GM12891 (cell line): ENCODE measurements at regions not wholly inside any gene's neighbourhood (a gene's known extent, or its start where the extent isn't known, plus 50 kb on each side); places are given as distances from the start of the nearest gene placed in this dataset.
A peak's percentile ranks its signal among the peaks of the same experiment; 100 is the strongest.
"Not testable (repeated sequence)": the region's sequence is repeated elsewhere in the genome, so short reads cannot be mapped to it uniquely, and the experiment has no call there.

Experiments used
- DNase-seq: peaks from one replicate; pipeline ENCODE4 v3.0.0; 2011; ENCODE audit warnings: low spot score; ENCODE audit not compliant: insufficient read length
- FAIRE-seq: peaks from 2 replicates; lab custom pipeline; 2011; peaks lifted over from hg19 to GRCh38; lab: Jason Lieb, UNC
- PAX5 ChIP-seq: IDR thresholded peaks from 2 replicates; pipeline ENCODE4 v1.6.1; 2011; ENCODE audit warnings: low read length, moderate library complexity, mild to moderate bottlenecking; ENCODE audit not compliant: insufficient read depth, severe bottlenecking
- POLR2A ChIP-seq: IDR thresholded peaks from 2 replicates; pipeline ENCODE4 v1.6.1; 2011; ENCODE audit warnings: low read depth, low read length, control low read depth
- POLR2AphosphoS5 ChIP-seq: IDR thresholded peaks from 2 replicates; pipeline ENCODE4 v1.6.1; 2011; ENCODE audit warnings: low read depth, low read length, control low read depth
- POU2F2 ChIP-seq: IDR thresholded peaks from 2 replicates; pipeline ENCODE4 v1.6.1; 2011; ENCODE audit warnings: low read depth, mild to moderate bottlenecking, control low read depth, low read length, moderate library complexity
- SPI1 ChIP-seq: IDR thresholded peaks from 2 replicates; pipeline ENCODE4 v1.6.1; 2011; ENCODE audit warnings: low read depth, low read length, control low read depth
- TAF1 ChIP-seq: IDR thresholded peaks from 2 replicates; pipeline ENCODE4 v1.6.1; 2011; ENCODE audit warnings: low read depth, low read length, control low read depth

DNA sequence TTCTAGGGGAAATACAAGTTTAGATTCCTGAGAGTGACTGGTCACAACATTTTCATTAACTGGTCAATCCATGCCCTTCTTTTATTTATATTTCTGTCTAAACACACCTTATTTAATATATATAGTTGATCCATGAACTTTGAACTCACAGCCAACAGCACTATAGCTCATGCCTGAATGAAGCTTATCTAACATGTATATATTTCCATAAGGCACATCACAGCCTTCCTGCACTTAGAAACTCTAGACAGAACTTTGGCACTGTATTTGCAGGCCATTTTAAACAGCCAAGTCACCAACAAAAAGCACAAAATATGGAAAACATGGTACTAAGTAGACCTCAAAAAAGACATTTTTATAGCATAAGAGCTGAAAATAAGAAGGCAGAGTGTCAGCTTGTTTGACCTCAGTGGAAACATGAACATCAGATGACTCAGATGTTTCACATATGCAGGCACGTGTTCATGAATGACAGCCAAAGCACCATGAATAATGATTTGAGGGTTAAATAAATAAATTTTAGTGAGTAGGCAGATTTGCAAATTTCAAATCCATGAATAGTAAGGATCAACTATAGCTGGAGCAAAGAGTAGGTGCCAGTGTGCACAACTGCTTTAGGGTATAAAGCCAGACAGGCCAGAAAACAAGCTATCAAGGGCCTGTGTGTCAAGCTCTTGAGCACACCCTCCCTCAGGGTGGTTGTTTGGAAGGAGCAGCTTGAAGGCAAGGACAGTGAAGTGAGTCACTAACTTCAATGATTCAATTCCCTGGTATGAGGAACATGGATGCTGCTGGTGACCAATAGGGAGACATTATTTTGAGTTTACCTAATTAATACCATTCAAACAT, 88.9 kb upstream of the NT5E start:
- no peak for FAIRE-seq
- no peak for DNase-seq
- TF ChIP-seq POLR2A: no peak
- TF ChIP-seq PAX5: no peak
- no peak for TF ChIP-seq POU2F2
- TF ChIP-seq POLR2AphosphoS5: no peak
- TF ChIP-seq TAF1: no peak
- TF ChIP-seq SPI1: no peak

DNA sequence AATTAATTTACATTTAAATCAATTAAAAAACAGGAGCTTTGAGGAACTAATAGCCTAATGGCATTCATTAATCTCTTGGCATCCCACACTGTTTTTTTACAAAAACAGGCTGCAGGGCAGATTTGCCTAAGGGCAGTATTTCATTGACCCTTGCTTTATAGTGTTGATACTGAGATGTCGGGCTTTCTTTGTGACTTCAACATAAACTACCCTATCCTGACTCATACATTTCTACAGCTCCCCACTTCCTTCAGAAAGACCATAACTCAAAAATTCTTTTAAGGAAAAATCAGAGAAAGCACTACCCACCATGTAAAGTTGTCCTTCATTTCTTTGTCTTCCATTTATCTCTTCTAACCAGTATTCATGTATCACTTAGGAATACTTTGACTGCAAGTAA, 92.2 kb upstream of the NT5E start:
- DNase-seq: no peak
- FAIRE-seq: no peak
- TF ChIP-seq TAF1: no peak
- TF ChIP-seq SPI1: no peak
- TF ChIP-seq PAX5: no peak
- TF ChIP-seq POU2F2: no peak
- TF ChIP-seq POLR2A: no peak
- TF ChIP-seq POLR2AphosphoS5: no peak

DNA sequence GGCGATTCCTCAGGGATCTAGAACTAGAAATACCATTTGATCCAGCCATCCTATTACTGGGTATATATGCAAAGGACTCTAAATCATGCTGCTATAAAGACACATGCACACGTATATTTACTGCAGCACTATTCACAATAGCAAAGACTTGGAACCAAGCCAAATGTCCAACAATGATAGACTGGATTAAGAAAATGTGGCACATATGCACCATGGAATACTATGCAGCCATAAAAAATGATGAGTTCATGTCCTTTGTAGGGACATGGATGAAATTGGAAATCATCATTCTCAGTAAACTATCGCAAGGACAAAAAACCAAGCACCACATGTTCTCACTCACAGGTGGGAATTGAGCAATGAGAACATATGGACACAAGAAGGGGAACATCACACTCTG, 93.1 kb upstream of the NT5E start:
- DNase-seq, FAIRE-seq: not testable (repeated sequence)

DNA sequence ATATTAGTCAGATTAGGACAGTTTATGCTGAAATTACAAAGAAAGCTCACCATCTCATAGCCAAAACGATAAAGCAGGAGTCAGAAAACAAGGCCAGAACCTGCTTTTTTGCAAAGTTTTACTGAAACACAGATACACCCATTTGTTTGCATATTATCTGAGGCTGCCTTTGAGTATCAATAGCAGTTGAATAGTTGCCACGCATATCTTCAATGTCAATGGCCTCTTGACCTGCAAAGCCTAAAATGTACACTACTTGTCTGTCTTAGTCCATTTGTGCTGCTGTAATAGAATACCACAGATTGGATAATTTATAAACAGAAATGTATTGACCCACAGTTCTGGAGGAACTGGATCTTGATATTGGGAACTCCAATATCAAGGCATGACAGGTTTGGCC, 94.1 kb upstream of the NT5E start:
- TF ChIP-seq TAF1 (no peak), SPI1 (no peak), POU2F2 (no peak), POLR2AphosphoS5 (no peak), POLR2A (no peak), PAX5 (no peak)
- FAIRE-seq (peak; percentile 23), DNase-seq (no peak)

DNA sequence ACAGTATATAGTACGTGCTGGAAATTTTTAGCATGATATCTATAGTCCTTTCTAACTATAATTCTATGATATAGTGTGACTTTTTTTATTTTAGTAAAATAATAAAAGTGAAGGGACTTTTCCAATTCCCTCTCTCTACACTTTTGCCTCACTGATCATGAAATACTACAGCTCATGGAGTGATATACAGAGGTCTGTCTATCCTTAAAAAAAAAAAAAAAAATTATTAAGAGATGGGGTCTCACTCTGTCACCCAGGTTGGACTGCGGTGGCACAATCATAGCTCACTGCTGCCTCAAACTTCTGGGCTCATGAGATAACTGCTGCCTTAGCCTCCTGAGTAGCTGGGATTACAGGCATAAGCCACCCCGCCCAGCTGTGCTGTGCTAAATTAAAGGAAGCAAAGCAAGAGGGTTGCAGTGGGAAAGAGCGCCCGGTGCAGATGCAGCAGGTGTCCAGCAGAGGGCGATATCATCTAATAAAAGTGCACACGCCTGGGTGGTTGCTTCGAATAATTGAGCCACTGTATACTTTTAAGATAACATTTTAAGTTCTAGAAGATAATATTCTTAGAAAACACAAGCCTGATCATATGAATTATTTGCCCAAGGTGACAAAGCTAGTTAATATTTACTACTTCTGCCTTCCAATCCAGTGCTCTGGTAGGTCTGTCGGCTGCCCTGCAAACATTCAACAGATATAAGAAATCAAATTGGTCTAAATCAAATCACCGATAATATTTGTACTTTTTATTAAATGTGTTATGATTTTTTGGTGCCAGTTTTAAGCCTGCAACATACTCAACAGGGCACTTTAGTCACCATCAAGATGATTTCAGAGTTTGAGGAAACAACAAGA, 94.9 kb upstream of the NT5E start:
- FAIRE-seq: no peak
- peak; percentile 10 for DNase-seq
- TF ChIP-seq PAX5 (no peak), TAF1 (no peak), SPI1 (no peak), POU2F2 (peak; percentile 48; the same call in 1 of the 2 replicates), POLR2AphosphoS5 (no peak)

DNA sequence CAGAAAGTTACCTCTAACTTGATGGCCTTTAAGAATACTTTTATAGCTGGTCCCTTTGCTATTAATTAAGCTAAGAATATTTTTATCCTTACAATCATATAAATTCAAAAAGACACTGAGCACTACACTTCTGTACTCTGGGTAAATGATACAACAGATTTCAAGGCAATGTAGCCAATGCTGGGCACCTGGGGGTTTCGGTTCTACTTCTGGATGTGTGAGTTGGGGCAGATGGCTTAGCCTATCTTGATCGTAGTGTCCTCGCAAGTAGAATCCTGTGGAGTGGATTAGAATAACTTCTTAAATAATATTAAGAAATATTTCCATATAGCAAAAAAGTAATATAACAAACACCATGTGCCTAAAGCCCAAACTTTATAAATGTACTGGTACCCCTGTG, 96.9 kb upstream of the NT5E start:
- FAIRE-seq: no peak
- no peak for DNase-seq
- no peak for TF ChIP-seq SPI1

DNA sequence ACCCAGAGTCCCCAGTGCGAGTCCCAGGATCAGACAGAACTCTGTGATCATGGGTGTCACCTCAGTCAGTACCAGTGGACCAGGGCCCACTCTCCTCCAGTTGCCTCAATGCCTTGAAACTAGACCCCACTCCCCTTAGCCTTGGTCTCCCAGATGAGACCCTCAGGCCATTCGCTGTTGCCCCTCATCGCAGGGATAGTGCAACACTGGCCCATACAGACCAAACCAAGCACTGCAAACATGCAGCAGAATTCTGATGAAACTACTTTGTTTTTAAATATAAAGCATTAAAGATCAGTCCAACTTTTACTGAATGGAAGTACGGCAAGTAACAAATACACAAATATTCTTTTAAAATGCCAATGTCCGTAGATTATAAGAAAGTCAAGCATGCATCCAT, 101.2 kb upstream of the NT5E start:
- FAIRE-seq (no peak), DNase-seq (no peak)
- no peak for TF ChIP-seq SPI1
- no peak for TF ChIP-seq POLR2AphosphoS5
- TF ChIP-seq POLR2A: no peak
- no peak for TF ChIP-seq TAF1
- no peak for TF ChIP-seq PAX5
- no peak for TF ChIP-seq POU2F2

DNA sequence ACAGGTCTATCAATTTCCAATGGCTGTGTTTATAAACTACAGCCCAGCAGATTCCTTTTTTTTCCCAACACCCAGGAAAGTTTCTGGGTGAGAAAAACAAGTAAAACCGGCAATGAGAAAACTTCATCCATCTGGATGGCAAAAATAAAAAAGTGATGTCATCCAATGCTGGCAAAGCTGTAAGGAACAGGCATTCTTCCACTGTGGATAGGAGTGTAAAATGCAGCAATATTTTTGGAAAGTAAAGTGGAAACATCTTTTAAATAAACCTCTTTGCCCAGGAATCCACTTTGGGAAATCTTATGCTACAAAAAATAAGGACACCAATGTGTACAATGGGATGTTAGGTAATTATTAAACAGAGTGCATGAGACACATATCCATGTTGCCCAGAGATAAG, 102.1 kb upstream of the NT5E start:
- DNase-seq (no peak), FAIRE-seq (no peak)
- TF ChIP-seq POU2F2: no peak
- TF ChIP-seq POLR2A: no peak
- TF ChIP-seq SPI1: no peak
- no peak for TF ChIP-seq PAX5
- no peak for TF ChIP-seq TAF1
- TF ChIP-seq POLR2AphosphoS5: no peak

DNA sequence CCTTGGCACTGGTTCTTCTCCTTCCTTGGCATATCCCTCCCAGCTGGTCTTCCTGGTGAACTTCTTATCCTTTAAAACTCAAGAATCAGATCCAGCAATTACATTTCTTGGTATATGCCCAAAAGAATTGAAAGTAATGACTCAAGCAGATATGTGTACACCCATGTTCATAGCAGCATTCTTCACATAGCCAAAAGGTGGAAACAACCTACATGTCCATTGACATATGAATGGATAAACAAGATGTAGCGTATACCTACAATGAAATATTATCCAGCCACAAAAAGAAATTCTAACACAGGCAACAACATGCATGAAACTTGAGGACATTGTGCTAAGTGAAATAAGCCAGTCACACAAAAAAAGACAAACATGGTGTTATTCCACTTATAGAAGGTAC, 103.7 kb upstream of the NT5E start:
- DNase-seq (no peak), FAIRE-seq (no peak)
- TF ChIP-seq SPI1 (no peak), POLR2A (no peak), POU2F2 (no peak), PAX5 (no peak), POLR2AphosphoS5 (no peak), TAF1 (no peak)

- TF ChIP-seq POU2F2 (no peak), TAF1 (no peak), POLR2AphosphoS5 (no peak), POLR2A (no peak)
- no peak for FAIRE-seq
- no peak for DNase-seq
Observed at GRCh38 chr6:85344996-85345395, 104.9 kb upstream of the NT5E start.
